Coronary artery (tissue), 2 donors: ENCODE measurements at regions not wholly inside any gene's neighbourhood (a gene's known extent, or its start where the extent isn't known, plus 50 kb on each side); places are given as distances from the start of the nearest gene placed in this dataset.

Experiments
- DNase-seq: peaks from one replicate; pipeline ENCODE4 v3.0.0-alpha.2; 2017; ENCODE audit warnings: low spot score
- H3K27ac ChIP-seq, 2 donors: fragments of 200-600 bp; sonication (generic); one replicate each; pipeline ENCODE4 v1.5.1; 2016 to 2019
- H3K4me3 ChIP-seq: fragments of 200-600 bp; sonication (generic); 2 replicates; pipeline ENCODE4 v1.5.1; 2016; ENCODE audit warnings: mild to moderate bottlenecking, moderate library complexity
- TF ChIP-seq, protein P1 (sequence below): fragments of 200-600 bp; sonication (generic); IDR thresholded peaks from one replicate; pipeline ENCODE4 v1.5.1; 2019; ENCODE audit warnings: antibody characterized with exemption

- Histone ChIP-seq H3K27ac (no peak overlapping the region), H3K4me3 (no peak overlapping the region)
- DNase-seq = no peak
- TF ChIP-seq, protein P1, sequence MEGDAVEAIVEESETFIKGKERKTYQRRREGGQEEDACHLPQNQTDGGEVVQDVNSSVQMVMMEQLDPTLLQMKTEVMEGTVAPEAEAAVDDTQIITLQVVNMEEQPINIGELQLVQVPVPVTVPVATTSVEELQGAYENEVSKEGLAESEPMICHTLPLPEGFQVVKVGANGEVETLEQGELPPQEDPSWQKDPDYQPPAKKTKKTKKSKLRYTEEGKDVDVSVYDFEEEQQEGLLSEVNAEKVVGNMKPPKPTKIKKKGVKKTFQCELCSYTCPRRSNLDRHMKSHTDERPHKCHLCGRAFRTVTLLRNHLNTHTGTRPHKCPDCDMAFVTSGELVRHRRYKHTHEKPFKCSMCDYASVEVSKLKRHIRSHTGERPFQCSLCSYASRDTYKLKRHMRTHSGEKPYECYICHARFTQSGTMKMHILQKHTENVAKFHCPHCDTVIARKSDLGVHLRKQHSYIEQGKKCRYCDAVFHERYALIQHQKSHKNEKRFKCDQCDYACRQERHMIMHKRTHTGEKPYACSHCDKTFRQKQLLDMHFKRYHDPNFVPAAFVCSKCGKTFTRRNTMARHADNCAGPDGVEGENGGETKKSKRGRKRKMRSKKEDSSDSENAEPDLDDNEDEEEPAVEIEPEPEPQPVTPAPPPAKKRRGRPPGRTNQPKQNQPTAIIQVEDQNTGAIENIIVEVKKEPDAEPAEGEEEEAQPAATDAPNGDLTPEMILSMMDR = no peak
Measured at GRCh38 chr2:41068740-41069139, 616.9 kb upstream of the SLC8A1 start.

GRCh38 chr2:41078341-41078740, 626.5 kb upstream of the SLC8A1 start:
- no peak for DNase-seq
- H3K27ac ChIP-seq = no peak overlapping the region
- TF ChIP-seq, protein P1 = no peak
- H3K4me3 ChIP-seq = no peak overlapping the region

- no peak overlapping the region for H3K27ac ChIP-seq
- no peak overlapping the region for H3K4me3 ChIP-seq
- DNase-seq = no peak
- TF ChIP-seq, protein P1 = no peak
Measured at GRCh38 chr2:41079011-41079410, 627.1 kb upstream of the SLC8A1 start.

- no peak for DNase-seq
- H3K4me3 ChIP-seq = no peak overlapping the region
- TF ChIP-seq, protein P1 = no peak
Measured at GRCh38 chr2:41084321-41084720, 632.4 kb upstream of the SLC8A1 start.

GRCh38 chr2:41087946-41088345, 636.1 kb upstream of the SLC8A1 start:
- Histone ChIP-seq H3K27ac (no peak overlapping the region), H3K4me3 (no peak overlapping the region)
- TF ChIP-seq, protein P1 = no peak
- no peak for DNase-seq

More at GRCh38 chr2:41084321-41084720, 632.4 kb upstream of the SLC8A1 start:
- H3K27ac ChIP-seq = no peak overlapping the region

DNA sequence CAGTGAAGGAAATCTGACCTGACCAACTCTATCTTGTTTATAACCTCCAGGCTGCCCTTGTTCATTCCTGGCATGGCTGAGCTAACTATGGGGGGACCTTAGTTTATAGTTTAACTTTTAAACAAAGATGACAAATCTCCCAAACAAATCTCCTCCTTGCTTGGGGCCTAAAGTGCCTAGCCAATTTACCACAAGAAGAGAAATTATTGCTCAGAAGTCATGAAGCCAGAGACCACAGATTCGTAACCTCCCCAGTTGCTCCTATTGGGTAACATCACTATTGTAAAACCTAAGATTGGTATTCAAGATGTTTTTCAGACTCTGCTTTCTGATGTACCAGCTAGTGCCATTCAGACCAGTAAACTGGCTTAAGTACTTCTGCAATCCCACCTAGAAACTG, 649.4 kb upstream of the SLC8A1 start:
- TF ChIP-seq, protein P1 = no peak
- no peak overlapping the region for H3K27ac ChIP-seq
- DNase-seq = no peak
- H3K4me3 ChIP-seq = no peak overlapping the region

DNA sequence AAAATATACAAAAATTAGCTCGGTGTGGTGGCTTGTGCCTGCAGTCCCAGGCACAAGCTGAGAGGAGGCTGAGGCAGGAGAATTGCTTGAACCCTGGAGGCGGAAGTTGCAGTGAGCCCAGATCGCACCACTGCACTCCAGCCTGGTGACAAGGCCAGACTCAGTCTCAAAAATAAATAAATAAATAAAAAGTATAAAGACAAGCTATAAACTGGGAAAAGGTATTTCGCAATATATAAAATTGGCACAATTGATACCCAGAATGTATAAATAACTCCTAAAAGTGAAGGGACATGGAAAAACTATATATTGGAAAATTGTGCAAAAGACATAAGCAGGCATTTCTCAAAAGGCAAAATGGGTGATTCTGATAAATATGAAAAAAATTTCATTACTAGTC, 657.9 kb upstream of the SLC8A1 start:
- no peak for DNase-seq

More for the DNA sequence above, 657.9 kb upstream of the SLC8A1 start:
- H3K27ac ChIP-seq = no peak overlapping the region
- TF ChIP-seq, protein P1 = no peak
- no peak overlapping the region for H3K4me3 ChIP-seq
